Loucy (cell line): ENCODE measurements at regions not wholly inside any gene's neighbourhood (a gene's known extent, or its start where the extent isn't known, plus 50 kb on each side); places are given as distances from the start of the nearest gene placed in this dataset.

ENCODE experiments used
- H2AFZ ChIP-seq: fragments of 200-600 bp; sonication (generic); 2 replicates; pipeline ENCODE4 v1.6.0; 2016; ENCODE audit warnings: antibody characterized with exemption, mild to moderate bottlenecking, low read length, moderate library complexity
- H3F3A ChIP-seq: fragments of 200-600 bp; 2 replicates; pipeline ENCODE4 v1.6.0; 2016; ENCODE audit warnings: antibody characterized with exemption, low read depth, mild to moderate bottlenecking
- H3K27me3 ChIP-seq: fragments of 200-600 bp; sonication (generic); 2 replicates; pipeline ENCODE4 v1.6.1; 2014; ENCODE audit warnings: low read length, mild to moderate bottlenecking; ENCODE audit not compliant: insufficient read depth, poor library complexity, severe bottlenecking
- H3K36me3 ChIP-seq: fragments of 200-600 bp; sonication (generic); 2 replicates; pipeline ENCODE4 v1.6.1; 2016; ENCODE audit warnings: low read length; ENCODE audit not compliant: insufficient read depth
- H3K4me1 ChIP-seq: fragments of 200-600 bp; sonication (generic); 2 replicates; pipeline ENCODE4 v1.5.1; 2014; ENCODE audit warnings: low read length, mild to moderate bottlenecking; ENCODE audit not compliant: insufficient read depth, poor library complexity, severe bottlenecking
- H3K4me2 ChIP-seq: fragments of 200-600 bp; sonication (generic); 2 replicates; pipeline ENCODE4 v1.6.0; 2014; ENCODE audit warnings: antibody characterized with exemption, low read length, low read depth, mild to moderate bottlenecking; ENCODE audit not compliant: poor library complexity, severe bottlenecking
- H3K4me3 ChIP-seq: fragments of 200-600 bp; sonication (generic); 2 replicates; pipeline ENCODE4 v1.5.1; 2014; ENCODE audit warnings: low read length, mild to moderate bottlenecking, mixed read lengths; ENCODE audit not compliant: poor library complexity, severe bottlenecking
- H3K79me2 ChIP-seq: fragments of 200-600 bp; sonication (generic); 2 replicates; pipeline ENCODE4 v1.6.1; 2014; ENCODE audit warnings: low read length; ENCODE audit not compliant: insufficient read depth
- H3K9ac ChIP-seq: fragments of 200-600 bp; sonication (generic); 2 replicates; pipeline ENCODE4 v1.6.0; 2014; ENCODE audit warnings: mild to moderate bottlenecking, low read depth, low read length, moderate library complexity; ENCODE audit not compliant: poor library complexity, severe bottlenecking
- H3K9me2 ChIP-seq: fragments of 200-600 bp; sonication (generic); replicated peaks from 2 replicates; pipeline ENCODE4 v1.6.1; 2016; ENCODE audit warnings: low read depth, low read length, mixed read lengths
- H3K9me3 ChIP-seq: fragments of 200-600 bp; sonication (generic); 2 replicates; pipeline ENCODE4 v1.6.1; 2014; ENCODE audit warnings: mild to moderate bottlenecking, antibody characterized with exemption, low read length, low read depth; ENCODE audit not compliant: insufficient read depth
- H4K20me1 ChIP-seq: fragments of 200-600 bp; sonication (generic); 2 replicates; pipeline ENCODE4 v1.6.0; 2014; ENCODE audit warnings: antibody characterized with exemption, low read length, mild to moderate bottlenecking; ENCODE audit not compliant: insufficient read depth, poor library complexity, severe bottlenecking
- CTCF ChIP-seq: fragments of 200-600 bp; sonication (generic); conservative IDR thresholded peaks from 2 replicates; pipeline ENCODE4 v1.5.1; 2014; ENCODE audit warnings: mild to moderate bottlenecking, antibody characterized with exemption, low read length
- EZH2phosphoT487 ChIP-seq: fragments of 200-600 bp; IDR thresholded peaks from 2 replicates; pipeline ENCODE4 v1.6.1; 2018; ENCODE audit warnings: antibody characterized with exemption, mild to moderate bottlenecking, moderate library complexity, borderline replicate concordance

GRCh38 chr13:53648673-53649072 is 620.1 kb downstream of the OLFM4 start:
- Histone ChIP-seq H2AFZ (no peak overlapping the region), H3K4me1 (no peaks in the 10 kb centered on the region), H3K9me3 (no peaks in the 10 kb centered on the region), H3F3A (no peaks in the 10 kb centered on the region), H3K9ac (no peak overlapping the region), H3K79me2 (no peaks in the 10 kb centered on the region), H3K4me2 (no peak overlapping the region), H3K9me2 (no peaks in the 10 kb centered on the region), H3K36me3 (no peaks in the 10 kb centered on the region), H3K4me3 (no peak overlapping the region), H4K20me1 (no peaks in the 10 kb centered on the region), H3K27me3 (no peaks in the 10 kb centered on the region)
- TF ChIP-seq EZH2phosphoT487 (no peak), CTCF (no peak)

GRCh38 chr13:53672005-53672404 is 643.4 kb downstream of the OLFM4 start:
- Histone ChIP-seq H3F3A (no peaks in the 10 kb centered on the region), H3K27me3 (no peaks in the 10 kb centered on the region), H3K79me2 (no peaks in the 10 kb centered on the region), H3K4me1 (no peaks in the 10 kb centered on the region), H3K36me3 (no peaks in the 10 kb centered on the region), H3K4me3 (no peak overlapping the region), H4K20me1 (no peaks in the 10 kb centered on the region), H3K9me3 (no peaks in the 10 kb centered on the region; the same call in 1 of the 2 replicates), H3K9ac (no peak overlapping the region), H3K9me2 (no peaks in the 10 kb centered on the region), H2AFZ (no peak overlapping the region), H3K4me2 (no peak overlapping the region)
- TF ChIP-seq CTCF (no peak), EZH2phosphoT487 (no peak)

- H3K9ac ChIP-seq, result no peak overlapping the region
- H3K9me2 ChIP-seq, result no peaks in the 10 kb centered on the region
- H3K4me3 ChIP-seq, result no peak overlapping the region
- H3K36me3 ChIP-seq, result no peaks in the 10 kb centered on the region
- TF ChIP-seq EZH2phosphoT487 (no peak), CTCF (no peak)
- no peaks in the 10 kb centered on the region for H4K20me1 ChIP-seq
- H3K9me3 ChIP-seq, result no peaks in the 10 kb centered on the region
- H3K4me2 ChIP-seq, result no peak overlapping the region
- H3K27me3 ChIP-seq, result no peaks in the 10 kb centered on the region
- H3F3A ChIP-seq, result no peaks in the 10 kb centered on the region
- H2AFZ ChIP-seq, result no peak overlapping the region
- no peaks in the 10 kb centered on the region for H3K4me1 ChIP-seq
- no peaks in the 10 kb centered on the region for H3K79me2 ChIP-seq
Measured at GRCh38 chr13:53683146-53683545, 654.5 kb downstream of the OLFM4 start.
